GM12891 (cell line): ENCODE measurements at regions not wholly inside any gene's neighbourhood (a gene's known extent, or its start where the extent isn't known, plus 50 kb on each side); places are given as distances from the start of the nearest gene placed in this dataset.

Source experiments
- DNase-seq: peaks from one replicate; pipeline ENCODE4 v3.0.0; 2011; ENCODE audit warnings: low spot score; ENCODE audit not compliant: insufficient read length
- FAIRE-seq: peaks from 2 replicates; lab custom pipeline; 2011; peaks lifted over from hg19 to GRCh38; lab: Jason Lieb, UNC
- PAX5 ChIP-seq: IDR thresholded peaks from 2 replicates; pipeline ENCODE4 v1.6.1; 2011; ENCODE audit warnings: low read length, moderate library complexity, mild to moderate bottlenecking; ENCODE audit not compliant: insufficient read depth, severe bottlenecking
- POLR2A ChIP-seq: IDR thresholded peaks from 2 replicates; pipeline ENCODE4 v1.6.1; 2011; ENCODE audit warnings: low read depth, low read length, control low read depth
- POLR2AphosphoS5 ChIP-seq: IDR thresholded peaks from 2 replicates; pipeline ENCODE4 v1.6.1; 2011; ENCODE audit warnings: low read depth, low read length, control low read depth
- POU2F2 ChIP-seq: IDR thresholded peaks from 2 replicates; pipeline ENCODE4 v1.6.1; 2011; ENCODE audit warnings: low read depth, mild to moderate bottlenecking, control low read depth, low read length, moderate library complexity
- SPI1 ChIP-seq: IDR thresholded peaks from 2 replicates; pipeline ENCODE4 v1.6.1; 2011; ENCODE audit warnings: low read depth, low read length, control low read depth
- TAF1 ChIP-seq: IDR thresholded peaks from 2 replicates; pipeline ENCODE4 v1.6.1; 2011; ENCODE audit warnings: low read depth, low read length, control low read depth

- TF ChIP-seq SPI1 (no peak), TAF1 (no peak), PAX5 (no peak), POU2F2 (no peak), POLR2AphosphoS5 (no peak)
These were observed 98.0 kb upstream of the CITED2 start for GRCh38 chr6:139472351-139473015.

GRCh38 chr6:139470997-139471396 is 96.5 kb upstream of the CITED2 start:
- FAIRE-seq (no peak), DNase-seq (no peak)
- TF ChIP-seq POLR2AphosphoS5 (no peak), TAF1 (no peak), SPI1 (no peak), PAX5 (no peak), POU2F2 (no peak), POLR2A (no peak)

More at GRCh38 chr6:139472351-139473015, 98.0 kb upstream of the CITED2 start:
- DNase-seq, result no peak
- FAIRE-seq, result no peak

DNA sequence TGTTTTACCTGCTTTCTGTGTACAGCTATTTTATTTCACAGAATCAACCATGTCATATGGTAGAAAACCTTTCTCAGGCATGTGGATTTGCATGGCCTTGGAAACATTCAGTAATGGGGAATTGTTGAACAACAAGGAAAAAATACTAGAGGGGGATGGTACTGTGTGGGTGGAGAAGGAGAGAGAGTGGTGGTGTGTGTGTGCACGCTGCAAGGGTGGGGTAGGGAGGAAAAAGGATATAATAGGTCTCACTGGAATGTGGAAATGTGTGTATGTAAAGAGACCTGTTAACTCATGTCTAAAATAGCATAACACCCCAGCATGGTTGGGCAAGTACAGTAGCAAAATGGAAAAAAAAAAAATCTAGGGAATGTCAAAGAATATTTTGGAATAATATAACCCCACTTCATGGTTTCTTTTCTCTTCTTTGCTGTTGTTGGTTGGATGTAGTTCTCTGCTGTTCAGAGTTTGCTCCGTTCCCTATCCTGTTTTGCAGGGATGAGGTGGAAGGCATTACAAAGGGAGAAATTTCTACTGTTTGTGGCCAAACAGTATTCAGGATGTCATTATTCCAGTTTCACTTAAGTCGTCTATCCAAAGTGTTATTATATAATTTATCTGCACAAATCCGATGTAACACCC is 93.9 kb upstream of the CITED2 start:
- FAIRE-seq, result no peak
- DNase-seq, result no peak
- TF ChIP-seq POLR2A (no peak), PAX5 (no peak), TAF1 (no peak), SPI1 (no peak), POLR2AphosphoS5 (no peak), POU2F2 (no peak)

GRCh38 chr6:139457476-139457875 is 83.0 kb upstream of the CITED2 start:
- TF ChIP-seq POLR2A (no peak), SPI1 (no peak), PAX5 (no peak), TAF1 (no peak), POLR2AphosphoS5 (no peak), POU2F2 (no peak)
- no peak for FAIRE-seq

GRCh38 chr6:139452148-139452876 is 77.9 kb upstream of the CITED2 start:
- DNase-seq (no peak), FAIRE-seq (no peak)

More at GRCh38 chr6:139457476-139457875, 83.0 kb upstream of the CITED2 start:
- no peak for DNase-seq

DNA sequence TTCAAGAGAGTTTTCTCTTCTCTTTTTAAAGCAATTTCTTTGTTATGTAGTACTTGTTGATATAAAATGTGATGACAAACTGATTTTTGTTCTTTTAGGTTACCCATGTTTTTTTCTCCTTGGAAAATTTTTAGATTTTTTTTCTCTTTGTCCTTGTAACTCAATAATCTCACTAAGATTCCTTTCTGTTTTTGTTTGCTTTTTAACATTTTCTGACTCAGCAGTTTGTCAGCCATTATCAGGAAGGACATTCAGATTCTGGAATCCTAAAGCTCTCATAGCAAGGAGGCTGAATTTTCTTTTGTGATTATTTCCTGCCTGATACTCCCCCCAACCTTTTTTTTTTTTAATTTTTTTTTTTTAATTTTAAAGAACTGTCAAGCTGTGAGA is 75.2 kb upstream of the CITED2 start:
- DNase-seq (no peak), FAIRE-seq (no peak)
- TF ChIP-seq POLR2AphosphoS5 (no peak), POLR2A (no peak), TAF1 (no peak), PAX5 (no peak), POU2F2 (no peak), SPI1 (no peak)

More at GRCh38 chr6:139452148-139452876, 77.9 kb upstream of the CITED2 start:
- TF ChIP-seq SPI1 (no peak), POLR2A (no peak), TAF1 (no peak), POLR2AphosphoS5 (no peak), POU2F2 (no peak), PAX5 (no peak)

- DNase-seq (no peak), FAIRE-seq (peak; percentile 50)
- TF ChIP-seq POLR2A, result no peak
- 0 out of 2 replicates have a peak, but pooled peaks have one; percentile 18 for TF ChIP-seq SPI1
These were observed 74.7 kb upstream of the CITED2 start for GRCh38 chr6:139448998-139449610.

DNA sequence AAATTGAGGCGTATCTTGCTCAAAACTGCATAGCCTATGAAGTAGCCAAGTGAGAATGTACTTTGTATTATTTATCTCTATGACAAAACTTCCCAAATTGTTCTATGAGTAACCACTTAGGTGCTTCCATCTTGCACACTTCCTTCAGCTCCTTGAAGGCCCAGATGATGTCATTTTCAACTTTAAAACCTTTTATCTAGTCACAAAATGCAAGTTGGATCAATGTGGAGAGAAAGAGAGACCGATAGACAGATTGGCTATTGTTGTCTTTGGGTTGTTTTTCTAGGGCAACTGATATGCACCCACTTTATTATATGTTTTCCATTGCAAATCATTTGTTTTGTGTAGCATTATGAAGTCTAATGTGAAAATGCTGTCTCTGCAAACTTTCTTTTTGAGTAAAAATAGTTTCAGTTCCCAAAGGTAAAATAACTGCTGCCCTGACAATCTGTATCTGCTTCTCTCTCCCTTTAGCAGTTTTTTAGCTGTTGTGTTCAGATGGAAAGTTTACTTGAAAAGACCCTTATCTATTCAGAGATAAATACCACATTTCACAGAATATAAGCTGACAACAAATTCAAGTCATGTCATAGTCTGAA is 73.7 kb upstream of the CITED2 start:
- FAIRE-seq (peak; percentile 69), DNase-seq (peak; percentile 18)
- TF ChIP-seq SPI1 (peak; percentile 86), PAX5 (no peak)

- no peak for FAIRE-seq
- TF ChIP-seq POLR2A (no peak), SPI1 (no peak), POU2F2 (no peak), POLR2AphosphoS5 (no peak), TAF1 (no peak), PAX5 (no peak)
- no peak for DNase-seq
These were observed 73.2 kb upstream of the CITED2 start for GRCh38 chr6:139447656-139447975.
